ENCODE measurements at regions not wholly inside any gene's neighbourhood (a gene's known extent, or its start where the extent isn't known, plus 50 kb on each side); places are given as distances from the start of the nearest gene placed in this dataset.

- H3K9me3 ChIP-seq (ENCODE audit: control insufficient read depth, low read length), result no peaks in the 10 kb centered on the region
- H3K27ac ChIP-seq (ENCODE audit: low read depth, low read length), result no peak overlapping the region
- Mint-ChIP-seq H3K4me1 (peaks cover 11% of the 10 kb centered on the region), H3K36me3 (ENCODE audit: low read depth) (no peaks in the 10 kb centered on the region), H3K27ac (no peak overlapping the region), H3K27me3 (ENCODE audit: insufficient read depth) (no peaks in the 10 kb centered on the region), H3K9me3 (peaks cover 15% of the 10 kb centered on the region), H3K4me3 (peak overlapping the region; percentile 25)
- no peaks in the 10 kb centered on the region for H3K36me3 ChIP-seq (ENCODE audit: control insufficient read depth, insufficient read depth, low read length)
- WGBS, 2 experiments (ENCODE audit: insufficient coverage in 1 of 2, insufficient read length in 1 of 2), result 83 to 85% methylated on average over 7 to 12 of the region's 12 CpGs
- no peak overlapping the region for H3K4me3 ChIP-seq (ENCODE audit: low read length)
- H3K9ac ChIP-seq (ENCODE audit: extremely low read depth, low read length, poor library complexity, severe bottlenecking), result no peak overlapping the region
- TF ChIP-seq CTCF (conservative IDR thresholded peaks at IDR 0.05), result no peak
- peak; percentile 65 for DNase-seq
- H3K27me3 ChIP-seq (ENCODE audit: control insufficient read depth, insufficient read depth, low read length, poor library complexity, severe bottlenecking), result no peaks in the 10 kb centered on the region
- no peaks in the 10 kb centered on the region for H3K4me1 ChIP-seq (ENCODE audit: control insufficient read depth, insufficient read depth, low read length)
Observed at GRCh38 chr3:88307666-88308065, 157.9 kb downstream of the C3orf38 start.

DNA sequence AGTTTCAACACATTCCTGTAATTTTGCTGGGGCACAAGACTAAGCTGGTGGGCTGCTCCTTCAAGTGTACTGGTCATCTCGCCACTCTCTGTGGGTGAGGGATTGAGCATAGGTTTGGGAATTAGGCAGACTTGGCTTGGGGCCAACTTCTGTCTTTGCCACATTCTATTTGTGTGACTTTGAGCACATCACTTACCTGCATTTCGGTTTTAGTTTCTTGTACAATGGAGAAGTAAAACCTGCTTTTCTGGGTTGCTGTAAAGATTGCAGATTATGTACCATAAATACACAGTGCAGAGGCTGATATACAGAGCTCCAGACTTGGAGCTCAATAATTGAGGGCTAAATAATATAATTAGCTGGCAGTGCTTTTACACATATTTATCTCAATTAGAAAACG lies 162.1 kb downstream of the C3orf38 start:
- H3K36me3 Mint-ChIP-seq (ENCODE audit: low read depth), result no peaks in the 10 kb centered on the region
- WGBS, 2 experiments (ENCODE audit: insufficient coverage in 1 of 2, insufficient read length in 1 of 2), result 72% methylated on average over 2 of the region's 3 CpGs; no CpG with 5 or more reads in 1 of the 2 experiments
- H3K4me1 ChIP-seq (ENCODE audit: control insufficient read depth, insufficient read depth, low read length), result peaks cover 6% of the 10 kb centered on the region
- H3K9me3 Mint-ChIP-seq, result no peaks in the 10 kb centered on the region
- no peak for TF ChIP-seq CTCF (conservative IDR thresholded peaks at IDR 0.05)
- H3K27me3 ChIP-seq (ENCODE audit: control insufficient read depth, insufficient read depth, low read length, poor library complexity, severe bottlenecking), result no peaks in the 10 kb centered on the region
- no peaks in the 10 kb centered on the region for H3K27me3 Mint-ChIP-seq (ENCODE audit: insufficient read depth)
- no peak overlapping the region for H3K27ac ChIP-seq (ENCODE audit: low read depth, low read length)
- DNase-seq, result no peak
- H3K4me3 Mint-ChIP-seq, result no peak overlapping the region
- H3K9ac ChIP-seq (ENCODE audit: extremely low read depth, low read length, poor library complexity, severe bottlenecking), result no peak overlapping the region
- no peak overlapping the region for H3K4me3 ChIP-seq (ENCODE audit: low read length)
- peaks cover 17% of the 10 kb centered on the region for H3K4me1 Mint-ChIP-seq
- no peaks in the 10 kb centered on the region for H3K9me3 ChIP-seq (ENCODE audit: control insufficient read depth, low read length)
- no peak overlapping the region for H3K27ac Mint-ChIP-seq
- no peaks in the 10 kb centered on the region for H3K36me3 ChIP-seq (ENCODE audit: control insufficient read depth, insufficient read depth, low read length)

DNA sequence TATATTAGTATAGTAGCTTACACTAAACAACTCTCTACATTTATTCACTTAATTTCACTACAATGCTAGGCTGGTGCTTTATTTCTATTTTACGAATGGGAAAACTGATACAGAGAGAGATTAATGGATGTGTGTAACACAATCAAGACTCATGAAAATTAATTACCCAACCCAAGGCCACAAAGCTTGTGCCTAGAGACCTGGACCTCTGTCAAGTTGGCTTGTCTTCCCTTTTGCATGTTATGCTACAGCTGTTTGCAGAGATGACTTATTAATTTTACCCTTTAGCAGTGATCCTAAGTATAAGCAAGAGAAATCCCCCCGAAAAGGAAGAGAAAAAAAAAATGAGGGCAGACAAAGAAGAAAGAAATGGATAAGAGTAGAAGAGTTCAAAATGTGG lies 162.5 kb downstream of the C3orf38 start:
- Histone ChIP-seq H3K4me1 (ENCODE audit: control insufficient read depth, insufficient read depth, low read length) (peaks cover 6% of the 10 kb centered on the region), H3K36me3 (ENCODE audit: control insufficient read depth, insufficient read depth, low read length) (no peaks in the 10 kb centered on the region), H3K9ac (ENCODE audit: extremely low read depth, low read length, poor library complexity, severe bottlenecking) (no peak overlapping the region), H3K27ac (ENCODE audit: low read depth, low read length) (no peak overlapping the region), H3K4me3 (ENCODE audit: low read length) (no peak overlapping the region), H3K9me3 (ENCODE audit: control insufficient read depth, low read length) (no peaks in the 10 kb centered on the region), H3K27me3 (ENCODE audit: control insufficient read depth, insufficient read depth, low read length, poor library complexity, severe bottlenecking) (no peaks in the 10 kb centered on the region)
- no peaks in the 10 kb centered on the region for H3K27me3 Mint-ChIP-seq (ENCODE audit: insufficient read depth)
- H3K27ac Mint-ChIP-seq, result no peak overlapping the region
- peaks cover 17% of the 10 kb centered on the region for H3K4me1 Mint-ChIP-seq
- DNase-seq, result no peak
- H3K4me3 Mint-ChIP-seq, result no peak overlapping the region
- no peaks in the 10 kb centered on the region for H3K36me3 Mint-ChIP-seq (ENCODE audit: low read depth)
- WGBS, 2 experiments (ENCODE audit: insufficient coverage in 1 of 2, insufficient read length in 1 of 2), result 100% methylated on average over 1 of the region's 2 CpGs; no CpG with 5 or more reads in 1 of the 2 experiments
- TF ChIP-seq CTCF (conservative IDR thresholded peaks at IDR 0.05), result no peak
- no peaks in the 10 kb centered on the region for H3K9me3 Mint-ChIP-seq

All from endodermal cell (in vitro differentiated cells).